HepG2 (cell line): ENCODE measurements at regions not wholly inside any gene's neighbourhood (a gene's known extent, or its start where the extent isn't known, plus 50 kb on each side); places are given as distances from the start of the nearest gene placed in this dataset.
A peak's percentile ranks its signal among the peaks of the same experiment; 100 is the strongest.

Source experiments
- ATAC-seq: fragments of 200-7000 bp; cut with Tn5 transposase; 3 replicates; pipeline ENCODE4 v1.9.1; 2020; ENCODE audit warnings: mild to moderate bottlenecking, moderate library complexity
- BruUV-seq: library from RNA; stranded (reverse); fragments of 400-500 nt; replicated peaks from 2 replicates; lab custom pipeline; 2021; lab: Mats Ljungman, UMichigan
- CTCF ChIA-PET: fragments of 300-600 bp; formaldehyde crosslinking; extraction: SDS; loops from one replicate; lab custom pipeline; 2021; ENCODE audit warnings: low total read pairs, inconsistent platforms, low intra/inter-chr PET ratio; lab: Yijun Ruan, JAX
- POLR2A ChIA-PET: fragments of 350-600 bp; sonication (Branson Sonifier 250); formaldehyde crosslinking; loops from one replicate; lab custom pipeline; 2020; ENCODE audit warnings: antibody characterized with exemption, inconsistent platforms; lab: Yijun Ruan, JAX
- DNase-seq: peaks from one replicate; pipeline ENCODE4 v3.0.0-alpha.2; 2015; ENCODE audit warnings: low spot score
- FAIRE-seq: peaks from 3 replicates; lab custom pipeline; 2011; peaks lifted over from hg19 to GRCh38; lab: Jason Lieb, UNC
- H2AFZ ChIP-seq: one replicate; pipeline ENCODE4 v1.6.1; 2011; ENCODE audit warnings: low read length, inconsistent platforms
- H3K27ac ChIP-seq: fragments of 300-600 bp; 3 replicates; pipeline ENCODE4 v1.8.0; 2011; ENCODE audit warnings: mixed run types, mild to moderate bottlenecking, mixed read lengths, low read length, inconsistent platforms; ENCODE audit not compliant: insufficient read depth; ENCODE audit errors: extremely low read length
- H3K27me3 ChIP-seq, 2 experiments: fragments of 200-600 bp in 1 of 2; 2 replicates in 1 of 2; 3 replicates in 1 of 2; pipeline versions ENCODE4 v1.6.0 to v1.8.0; 2011; ENCODE audit warnings: low read length in 2 of 2, mild to moderate bottlenecking in 2 of 2, moderate library complexity in 2 of 2, inconsistent platforms in 1 of 2; ENCODE audit not compliant: insufficient read depth in 2 of 2, control insufficient read depth in 1 of 2
- H3K36me3 ChIP-seq, 2 experiments: fragments of 200-600 bp in 1 of 2; replicated peaks in 1 of 2; 2 replicates in 1 of 2; 3 replicates in 1 of 2; pipeline versions ENCODE4 v1.5.1 to v1.8.0; 2011; ENCODE audit warnings: low read length in 2 of 2, inconsistent platforms in 1 of 2; ENCODE audit not compliant: insufficient read depth in 2 of 2, control insufficient read depth in 1 of 2
- H3K4me1 ChIP-seq: 2 replicates; pipeline ENCODE4 v1.5.1; 2012; ENCODE audit warnings: low read length, inconsistent platforms; ENCODE audit not compliant: insufficient read depth
- H3K4me2 ChIP-seq: 2 replicates; pipeline ENCODE4 v1.6.0; 2011; ENCODE audit warnings: low read depth, low read length, inconsistent platforms
- H3K4me3 ChIP-seq, 3 experiments: fragments of 200-600 bp in 1 of 3; sonication (generic), shearing (Covaris generic) in 1 of 3; replicated peaks in 1 of 3; 2 replicates each; pipeline ENCODE4 v1.5.1; 2011 to 2016; ENCODE audit warnings: low read length in 3 of 3, inconsistent platforms in 2 of 3, low read depth in 2 of 3, mild to moderate bottlenecking in 2 of 3, control low read depth in 1 of 3, mixed read lengths in 1 of 3; ENCODE audit not compliant: insufficient read depth in 1 of 3
- H3K79me2 ChIP-seq: one replicate; pipeline ENCODE4 v1.6.1; 2011; ENCODE audit warnings: low read length, inconsistent platforms; ENCODE audit not compliant: insufficient read depth
- H3K9ac ChIP-seq: 2 replicates; pipeline ENCODE4 v1.6.0; 2011; ENCODE audit warnings: mild to moderate bottlenecking, low read depth, low read length, inconsistent platforms; ENCODE audit not compliant: insufficient read depth
- H3K9me3 ChIP-seq: 2 replicates; pipeline ENCODE4 v1.5.1; 2012; ENCODE audit warnings: mild to moderate bottlenecking, low read length
- H4K20me1 ChIP-seq: 2 replicates; pipeline ENCODE4 v1.6.0; 2011; ENCODE audit warnings: inconsistent platforms, mild to moderate bottlenecking, low read length, moderate library complexity; ENCODE audit not compliant: insufficient read depth
- BHLHE40 ChIP-seq: IDR thresholded peaks from 2 replicates; pipeline ENCODE4 v1.6.1; 2011; ENCODE audit warnings: low read length, improper control_type of control experiment
- FOSL2 ChIP-seq: sonication (generic); formaldehyde crosslinking; IDR thresholded peaks from 2 replicates; pipeline ENCODE4 v1.4.0; 2020; ENCODE audit warnings: missing genetic modification reagents
- GMEB2 ChIP-seq: IDR thresholded peaks from 2 replicates; pipeline ENCODE4 v1.6.1; 2016; ENCODE audit warnings: missing biosample characterization, missing genetic modification reagents, low read depth
- JUND ChIP-seq: sonication (generic); formaldehyde crosslinking; IDR thresholded peaks from 2 replicates; pipeline ENCODE4 v1.8.0; 2022; ENCODE audit warnings: mild to moderate bottlenecking, missing genetic modification reagents
- KDM6A ChIP-seq: IDR thresholded peaks from 2 replicates; pipeline ENCODE4 v1.6.1; 2016; ENCODE audit warnings: low read depth
- MIER3 ChIP-seq: IDR thresholded peaks from 2 replicates; pipeline ENCODE4 v1.6.1; 2016; ENCODE audit warnings: missing compliant biosample characterization, borderline replicate concordance
- MIXL1 ChIP-seq: IDR thresholded peaks from 2 replicates; pipeline ENCODE4 v1.6.1; 2016
- MXD4 ChIP-seq: IDR thresholded peaks from 2 replicates; pipeline ENCODE4 v1.6.1; 2016; ENCODE audit warnings: mild to moderate bottlenecking, missing biosample characterization, missing genetic modification reagents
- MYNN ChIP-seq: sonication (generic); formaldehyde crosslinking; IDR thresholded peaks from 2 replicates; pipeline ENCODE4 v1.4.0; 2020; ENCODE audit warnings: mild to moderate bottlenecking, low read depth, missing genetic modification reagents
- PAWR ChIP-seq: sonication (generic); formaldehyde crosslinking; IDR thresholded peaks from 2 replicates; pipeline ENCODE4 v1.4.0; 2020; ENCODE audit warnings: missing genetic modification reagents, mild to moderate bottlenecking, borderline replicate concordance
- RCOR2 ChIP-seq: IDR thresholded peaks from 2 replicates; pipeline ENCODE4 v1.6.1; 2016; ENCODE audit warnings: missing biosample characterization, missing genetic modification reagents
- SIN3B ChIP-seq: fragments of 150-350 bp; IDR thresholded peaks from 2 replicates; pipeline ENCODE4 v1.6.1; 2014; ENCODE audit warnings: low read length
- SMC3 ChIP-seq: IDR thresholded peaks from 2 replicates; pipeline ENCODE4 v1.6.1; 2011; ENCODE audit warnings: low read length, improper control_type of control experiment
- TAF15 ChIP-seq: fragments of 200-400 bp; formaldehyde crosslinking; IDR thresholded peaks from one replicate; pipeline ENCODE4 v1.6.1; 2018; ENCODE audit warnings: mild to moderate bottlenecking, low read depth, low read length; ENCODE audit not compliant: poor library complexity, severe bottlenecking
- YEATS2 ChIP-seq: sonication (generic); formaldehyde crosslinking; IDR thresholded peaks from 2 replicates; pipeline ENCODE4 v1.4.0; 2020; ENCODE audit warnings: missing genetic modification reagents, borderline replicate concordance
- ZNF180 ChIP-seq: sonication (generic); formaldehyde crosslinking; IDR thresholded peaks from 2 replicates; pipeline ENCODE4 v1.4.0; 2020; ENCODE audit warnings: low read depth, missing genetic modification reagents, borderline replicate concordance
- ZNF530 ChIP-seq: sonication (generic); formaldehyde crosslinking; IDR thresholded peaks from 2 replicates; pipeline ENCODE4 v1.5.0; 2020; ENCODE audit warnings: low read depth, mild to moderate bottlenecking, missing genetic modification reagents
- ZNF564 ChIP-seq: sonication (generic); formaldehyde crosslinking; IDR thresholded peaks from 2 replicates; pipeline ENCODE4 v1.8.1; 2023; ENCODE audit warnings: mild to moderate bottlenecking, missing genetic modification reagents
- ZNF660 ChIP-seq: sonication (generic); formaldehyde crosslinking; IDR thresholded peaks from 2 replicates; pipeline ENCODE4 v1.5.1; 2020; ENCODE audit warnings: mild to moderate bottlenecking, low read depth, missing genetic modification reagents, borderline replicate concordance
- ZNF7 ChIP-seq: IDR thresholded peaks from 2 replicates; pipeline ENCODE4 v1.6.1; 2016; ENCODE audit warnings: missing biosample characterization, missing genetic modification reagents
- ZNF780A ChIP-seq: sonication (generic); formaldehyde crosslinking; IDR thresholded peaks from 2 replicates; pipeline ENCODE4 v1.8.0; 2022; ENCODE audit warnings: mild to moderate bottlenecking, missing genetic modification reagents, moderate library complexity
- WGBS: methylation state at CpG from one replicate; pipeline ENCODE4 v1.1.6; 2017; ENCODE audit warnings: low lambda C conversion rate; 5-methylcytosine and 5-hydroxymethylcytosine counted together
- in situ Hi-C: cut with HindIII; loops from 2 replicates; pipeline ENCODE4 v1.10.0; 2017; ENCODE audit warnings: low pct_unique_long_range_greater_than_20kb; ENCODE audit not compliant: extremely low pct_ligation_motif_present
- intact Hi-C: fragments of 100-400 bp; cut with micrococcal nuclease; formaldehyde crosslinking; loops from one replicate; pipeline ENCODE4 v1.10.0; 2022; ENCODE audit not compliant: unreplicated experiment
- TF ChIP-seq, protein P1 (sequence below): sonication (generic); formaldehyde crosslinking; IDR thresholded peaks from 2 replicates; pipeline ENCODE4 v1.4.0; 2020; ENCODE audit warnings: low read depth, mild to moderate bottlenecking, missing genetic modification reagents
- TF ChIP-seq, protein P2 (sequence below): sonication (generic); formaldehyde crosslinking; IDR thresholded peaks from 2 replicates; pipeline ENCODE4 v1.4.0; 2020; ENCODE audit warnings: missing genetic modification reagents
- TF ChIP-seq, protein P3 (sequence below): sonication (generic); formaldehyde crosslinking; IDR thresholded peaks from 2 replicates; pipeline ENCODE4 v1.5.1; 2020; ENCODE audit warnings: mild to moderate bottlenecking, moderate library complexity, missing genetic modification reagents

GRCh38 chr2:183542606-183543005, 418.4 kb downstream of the NUP35 start (continued):
- TF ChIP-seq SMC3 (no peak), ZNF180 (CRISPR knock-in tag) (no peak), TAF15 (no peak), ZNF564 (CRISPR knock-in tag) (no peak), ZNF660 (no peak), GMEB2 (CRISPR knock-in tag) (no peak), BHLHE40 (no peak), ZNF780A (CRISPR knock-in tag) (no peak), RCOR2 (no peak), MIER3 (CRISPR knock-in tag) (no peak), YEATS2 (CRISPR knock-in tag) (no peak)

DNA sequence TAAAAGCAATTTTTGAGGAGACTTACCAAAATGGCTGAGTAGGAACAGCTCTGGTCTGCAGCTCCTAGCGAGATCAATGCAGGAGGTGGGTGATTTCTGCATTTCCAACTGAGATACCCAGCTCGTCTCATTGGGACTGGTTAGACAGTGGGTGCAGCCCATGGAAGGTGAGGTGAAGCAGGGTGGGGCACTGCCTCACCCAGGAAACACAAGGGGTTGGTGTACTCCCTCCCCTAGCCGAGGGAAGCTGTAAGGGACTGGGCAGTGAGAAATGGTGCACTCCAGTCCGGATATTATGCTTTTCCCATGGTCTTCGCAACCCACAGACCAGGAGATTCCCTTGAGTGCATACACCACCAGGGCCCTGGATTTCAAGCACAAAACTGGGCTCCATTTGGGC, 419.0 kb downstream of the NUP35 start:
- no peaks in the 10 kb centered on the region for H3K27me3 ChIP-seq
- H3K9ac ChIP-seq = no peak overlapping the region
- TF ChIP-seq, protein P1, sequence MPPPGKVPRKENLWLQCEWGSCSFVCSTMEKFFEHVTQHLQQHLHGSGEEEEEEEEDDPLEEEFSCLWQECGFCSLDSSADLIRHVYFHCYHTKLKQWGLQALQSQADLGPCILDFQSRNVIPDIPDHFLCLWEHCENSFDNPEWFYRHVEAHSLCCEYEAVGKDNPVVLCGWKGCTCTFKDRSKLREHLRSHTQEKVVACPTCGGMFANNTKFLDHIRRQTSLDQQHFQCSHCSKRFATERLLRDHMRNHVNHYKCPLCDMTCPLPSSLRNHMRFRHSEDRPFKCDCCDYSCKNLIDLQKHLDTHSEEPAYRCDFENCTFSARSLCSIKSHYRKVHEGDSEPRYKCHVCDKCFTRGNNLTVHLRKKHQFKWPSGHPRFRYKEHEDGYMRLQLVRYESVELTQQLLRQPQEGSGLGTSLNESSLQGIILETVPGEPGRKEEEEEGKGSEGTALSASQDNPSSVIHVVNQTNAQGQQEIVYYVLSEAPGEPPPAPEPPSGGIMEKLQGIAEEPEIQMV (CRISPR knock-in tag) = no peak
- TF ChIP-seq MIXL1 (CRISPR knock-in tag) = no peak
- TF ChIP-seq SIN3B = no peak
- TF ChIP-seq, protein P2, sequence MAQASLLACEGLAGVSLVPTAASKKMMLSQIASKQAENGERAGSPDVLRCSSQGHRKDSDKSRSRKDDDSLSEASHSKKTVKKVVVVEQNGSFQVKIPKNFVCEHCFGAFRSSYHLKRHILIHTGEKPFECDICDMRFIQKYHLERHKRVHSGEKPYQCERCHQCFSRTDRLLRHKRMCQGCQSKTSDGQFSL (CRISPR knock-in tag) = no peak
- no peak for TF ChIP-seq KDM6A
- no peak for TF ChIP-seq MYNN (CRISPR knock-in tag)
- TF ChIP-seq ZNF7 (CRISPR knock-in tag) = no peak
- TF ChIP-seq JUND (CRISPR knock-in tag) = no peak
- TF ChIP-seq PAWR = no peak
- no peak for TF ChIP-seq ZNF530 (CRISPR knock-in tag)
- TF ChIP-seq MXD4 = no peak
- no peak for TF ChIP-seq FOSL2 (CRISPR knock-in tag)
- TF ChIP-seq, protein P3, sequence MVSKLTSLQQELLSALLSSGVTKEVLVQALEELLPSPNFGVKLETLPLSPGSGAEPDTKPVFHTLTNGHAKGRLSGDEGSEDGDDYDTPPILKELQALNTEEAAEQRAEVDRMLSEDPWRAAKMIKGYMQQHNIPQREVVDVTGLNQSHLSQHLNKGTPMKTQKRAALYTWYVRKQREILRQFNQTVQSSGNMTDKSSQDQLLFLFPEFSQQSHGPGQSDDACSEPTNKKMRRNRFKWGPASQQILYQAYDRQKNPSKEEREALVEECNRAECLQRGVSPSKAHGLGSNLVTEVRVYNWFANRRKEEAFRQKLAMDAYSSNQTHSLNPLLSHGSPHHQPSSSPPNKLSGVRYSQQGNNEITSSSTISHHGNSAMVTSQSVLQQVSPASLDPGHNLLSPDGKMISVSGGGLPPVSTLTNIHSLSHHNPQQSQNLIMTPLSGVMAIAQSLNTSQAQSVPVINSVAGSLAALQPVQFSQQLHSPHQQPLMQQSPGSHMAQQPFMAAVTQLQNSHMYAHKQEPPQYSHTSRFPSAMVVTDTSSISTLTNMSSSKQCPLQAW (CRISPR knock-in tag) = no peak
- ChIA-PET POLR2A (no interaction called here), CTCF (no interaction called here)
- no peak overlapping the region for H3K4me3 ChIP-seq
- no peak overlapping the region for H3K4me2 ChIP-seq
- in situ Hi-C loops = no loop called here
- no peak overlapping the region for H2AFZ ChIP-seq
- peak; percentile 33; the same call in 2 of the 3 replicates for ATAC-seq
- DNase-seq = no peak
- H4K20me1 ChIP-seq = no peaks in the 10 kb centered on the region
- H3K27ac ChIP-seq = no peak overlapping the region
- H3K4me1 ChIP-seq = peaks cover 16% of the 10 kb centered on the region
- no peaks in the 10 kb centered on the region for H3K79me2 ChIP-seq
- FAIRE-seq = no peak
- BruUV-seq = no TSS peak
- no peaks in the 10 kb centered on the region for H3K36me3 ChIP-seq
- intact Hi-C loops = no loop called here
- no peaks in the 10 kb centered on the region for H3K9me3 ChIP-seq
- WGBS = 42% methylated on average over 4 of the region's 5 CpGs
